Gastrocnemius medialis (tissue), 4 donors: ENCODE measurements at regions not wholly inside any gene's neighbourhood (a gene's known extent, or its start where the extent isn't known, plus 50 kb on each side); places are given as distances from the start of the nearest gene placed in this dataset.

Experiments
- ATAC-seq, 2 donors: fragments of 150-250 bp; one replicate each; pipeline ENCODE4 v1.9.1; 2016
- DNase-seq, 2 donors: peaks; one replicate each; pipeline ENCODE4 v3.0.0-alpha.2; 2019
- H3K27ac ChIP-seq, 4 donors: fragments of 200-600 bp; sonication (generic); 1 replicate in 1 of 4; 2 replicates in 3 of 4; pipeline ENCODE4 v1.5.1; 2016 to 2018; ENCODE audit warnings: mild to moderate bottlenecking in 2 of 4, moderate library complexity in 1 of 4
- H3K27me3 ChIP-seq, 3 donors: fragments of 200-600 bp; sonication (generic) in 2 of 3; 1 replicate in 1 of 3; 2 replicates in 2 of 3; pipeline versions ENCODE4 v1.5.1 to v1.6.0; 2016 to 2019; ENCODE audit warnings: mild to moderate bottlenecking in 1 of 3, moderate library complexity in 1 of 3
- H3K36me3 ChIP-seq, 2 donors: fragments of 200-600 bp; sonication (generic) in 1 of 2; one replicate each; pipeline ENCODE4 v1.5.1; 2017 to 2018
- H3K4me1 ChIP-seq, 2 donors: fragments of 200-600 bp; sonication (generic) in 1 of 2; one replicate each; pipeline ENCODE4 v1.5.1; 2016 to 2017; ENCODE audit warnings: mild to moderate bottlenecking in 2 of 2
- H3K4me3 ChIP-seq, 4 donors: fragments of 200-600 bp; sonication (generic) in 3 of 4; 1 replicate in 1 of 4; 2 replicates in 3 of 4; pipeline ENCODE4 v1.5.1; 2016 to 2019; ENCODE audit warnings: mild to moderate bottlenecking in 2 of 4
- H3K9me3 ChIP-seq, 3 donors: fragments of 200-600 bp; sonication (generic) in 2 of 3; 1 replicate in 1 of 3; 2 replicates in 2 of 3; pipeline ENCODE4 v1.5.1; 2016 to 2019
- POLR2A ChIP-seq, 2 donors: fragments of 450-650 bp; IDR thresholded peaks; one replicate each; pipeline ENCODE4 v1.6.1; 2017; ENCODE audit warnings: antibody characterized with exemption in 2 of 2, mild to moderate bottlenecking in 2 of 2, moderate library complexity in 2 of 2
- in situ Hi-C, 4 donors: fragments of 200-750 bp; cut with MboI; loops; one replicate each; pipeline versions ENCODE4 v1.15.0 to v1.8.0; 2017; ENCODE audit warnings: low sequenced_read_pairs in 4 of 4
- intact Hi-C: fragments of 100-400 bp; cut with DNase I; formaldehyde crosslinking; loops from one replicate; pipeline ENCODE4 v1.15.1; 2023; ENCODE audit warnings: low total_unique reads
- TF ChIP-seq, protein P1 (sequence below), 5 experiments: fragments of 450-650 bp in 3 of 5; fragments of 200-600 bp in 2 of 5; sonication (generic) in 2 of 5; IDR thresholded peaks in 4 of 5; conservative IDR thresholded peaks in 1 of 5; 1 replicate in 4 of 5; 2 replicates in 1 of 5; pipeline ENCODE4 v1.5.1; 2016 to 2019; ENCODE audit warnings: antibody characterized with exemption in 5 of 5, mild to moderate bottlenecking in 3 of 5, moderate library complexity in 3 of 5

DNA sequence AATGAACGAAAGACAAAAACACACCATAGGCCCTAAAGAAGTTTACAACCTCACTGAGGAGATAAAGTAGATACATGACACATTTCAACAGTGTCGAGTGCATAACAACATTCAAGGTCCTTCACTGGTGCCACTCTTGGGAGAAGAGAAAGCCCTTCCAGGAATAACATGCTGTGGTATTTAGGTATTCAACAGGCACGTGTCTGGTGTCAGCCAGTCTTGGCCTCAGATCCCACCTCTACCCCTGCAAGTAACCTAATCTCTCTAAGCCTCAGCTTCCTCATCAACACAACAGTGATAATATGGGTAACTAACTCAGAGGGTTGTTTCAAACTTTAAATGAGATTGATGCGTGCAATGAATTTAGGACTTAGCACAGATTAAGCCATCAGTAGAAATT, 235.0 kb upstream of the ZC3H12C start:
- DNase-seq (no peak), ATAC-seq (no peak)
- intact Hi-C loops: loop anchor here (10.0 kb wide), 1 partner anchor 77 kb away; no protein-coding TSS in a partner anchor
- in situ Hi-C loops: no loop called here
- Histone ChIP-seq H3K9me3 (no peaks in the 10 kb centered on the region), H3K27ac (no peak overlapping the region), H3K36me3 (no peaks in the 10 kb centered on the region), H3K4me3 (no peak overlapping the region), H3K27me3 (no peaks in the 10 kb centered on the region), H3K4me1 (no peaks in the 10 kb centered on the region)
- no peak for TF ChIP-seq POLR2A (IDR thresholded peaks at IDR 0.05)
- TF ChIP-seq, protein P1, sequence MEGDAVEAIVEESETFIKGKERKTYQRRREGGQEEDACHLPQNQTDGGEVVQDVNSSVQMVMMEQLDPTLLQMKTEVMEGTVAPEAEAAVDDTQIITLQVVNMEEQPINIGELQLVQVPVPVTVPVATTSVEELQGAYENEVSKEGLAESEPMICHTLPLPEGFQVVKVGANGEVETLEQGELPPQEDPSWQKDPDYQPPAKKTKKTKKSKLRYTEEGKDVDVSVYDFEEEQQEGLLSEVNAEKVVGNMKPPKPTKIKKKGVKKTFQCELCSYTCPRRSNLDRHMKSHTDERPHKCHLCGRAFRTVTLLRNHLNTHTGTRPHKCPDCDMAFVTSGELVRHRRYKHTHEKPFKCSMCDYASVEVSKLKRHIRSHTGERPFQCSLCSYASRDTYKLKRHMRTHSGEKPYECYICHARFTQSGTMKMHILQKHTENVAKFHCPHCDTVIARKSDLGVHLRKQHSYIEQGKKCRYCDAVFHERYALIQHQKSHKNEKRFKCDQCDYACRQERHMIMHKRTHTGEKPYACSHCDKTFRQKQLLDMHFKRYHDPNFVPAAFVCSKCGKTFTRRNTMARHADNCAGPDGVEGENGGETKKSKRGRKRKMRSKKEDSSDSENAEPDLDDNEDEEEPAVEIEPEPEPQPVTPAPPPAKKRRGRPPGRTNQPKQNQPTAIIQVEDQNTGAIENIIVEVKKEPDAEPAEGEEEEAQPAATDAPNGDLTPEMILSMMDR (IDR thresholded peaks at IDR 0.05 in 4 of 5, conservative IDR thresholded peaks at IDR 0.05 in 1 of 5): no peak

DNA sequence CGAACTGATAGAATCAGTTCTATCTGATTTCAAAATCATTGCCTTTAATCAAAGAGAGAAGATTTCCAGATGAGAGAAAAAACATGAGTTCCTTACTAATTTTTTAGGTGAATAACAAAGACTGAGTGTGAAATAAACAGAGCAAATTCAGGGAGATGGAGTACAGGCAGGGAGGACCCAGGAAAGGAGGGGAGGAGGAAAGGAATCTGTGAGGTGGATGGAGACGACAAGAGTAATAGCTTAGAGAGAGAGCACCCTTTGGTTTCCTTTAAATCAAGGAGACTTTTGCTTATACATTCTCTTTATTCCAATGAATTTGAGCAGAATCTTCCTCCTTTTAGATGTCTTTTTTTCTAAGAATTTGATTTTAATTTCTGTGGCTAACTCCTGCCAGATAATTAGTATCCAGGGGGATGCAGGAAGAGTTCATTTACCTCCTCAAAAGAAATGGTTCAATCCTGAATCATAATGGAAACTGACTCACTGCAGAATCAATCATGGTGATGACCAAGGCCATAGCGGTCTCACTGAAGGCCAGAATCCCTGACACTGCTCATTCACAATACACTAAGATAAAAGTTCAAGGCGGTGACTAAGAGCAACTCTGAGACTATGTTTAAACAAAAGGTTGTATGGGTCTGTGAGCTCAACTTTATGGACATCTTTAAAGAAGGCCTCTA, 234.0 kb upstream of the ZC3H12C start:
- no peak for TF ChIP-seq POLR2A (IDR thresholded peaks at IDR 0.05)
- TF ChIP-seq, protein P1 (IDR thresholded peaks at IDR 0.05 in 4 of 5, conservative IDR thresholded peaks at IDR 0.05 in 1 of 5): no peak
- ATAC-seq: no peak
- H3K4me1 ChIP-seq: no peaks in the 10 kb centered on the region
- in situ Hi-C loops (no loop called here), intact Hi-C loops (loop anchor here (10.0 kb wide), 1 partner anchor 76 kb away; no protein-coding TSS in a partner anchor)
- no peaks in the 10 kb centered on the region for H3K36me3 ChIP-seq
- no peak overlapping the region for H3K4me3 ChIP-seq
- no peak for DNase-seq
- H3K9me3 ChIP-seq: no peaks in the 10 kb centered on the region
- no peak overlapping the region for H3K27ac ChIP-seq
- H3K27me3 ChIP-seq: no peaks in the 10 kb centered on the region

DNA sequence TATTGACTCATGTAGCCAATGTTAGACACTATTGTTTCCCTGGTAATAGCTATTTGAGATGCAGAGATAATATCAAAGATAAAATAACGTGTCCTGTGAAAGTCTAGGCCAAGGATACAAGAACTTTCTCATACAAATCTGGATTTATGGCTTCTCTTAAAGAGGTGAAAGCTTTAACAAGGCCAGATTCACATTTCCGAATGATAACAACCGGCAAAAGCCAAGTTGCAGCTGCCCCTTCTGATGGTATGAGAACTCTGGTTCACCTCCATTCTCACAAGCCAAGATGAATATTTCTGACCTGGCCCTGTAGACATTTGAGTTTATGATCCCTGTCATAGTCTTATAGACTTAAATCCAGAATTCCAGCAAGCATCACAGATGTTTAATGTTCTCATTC, 230.4 kb upstream of the ZC3H12C start:
- in situ Hi-C loops (no loop called here), intact Hi-C loops (no loop called here)
- Histone ChIP-seq H3K9me3 (no peaks in the 10 kb centered on the region), H3K36me3 (no peaks in the 10 kb centered on the region), H3K4me3 (no peak overlapping the region), H3K4me1 (no peaks in the 10 kb centered on the region), H3K27me3 (no peaks in the 10 kb centered on the region), H3K27ac (no peak overlapping the region)
- DNase-seq: no peak
- no peak for ATAC-seq
- TF ChIP-seq POLR2A (IDR thresholded peaks at IDR 0.05): no peak
- TF ChIP-seq, protein P1 (IDR thresholded peaks at IDR 0.05 in 4 of 5, conservative IDR thresholded peaks at IDR 0.05 in 1 of 5): no peak

DNA sequence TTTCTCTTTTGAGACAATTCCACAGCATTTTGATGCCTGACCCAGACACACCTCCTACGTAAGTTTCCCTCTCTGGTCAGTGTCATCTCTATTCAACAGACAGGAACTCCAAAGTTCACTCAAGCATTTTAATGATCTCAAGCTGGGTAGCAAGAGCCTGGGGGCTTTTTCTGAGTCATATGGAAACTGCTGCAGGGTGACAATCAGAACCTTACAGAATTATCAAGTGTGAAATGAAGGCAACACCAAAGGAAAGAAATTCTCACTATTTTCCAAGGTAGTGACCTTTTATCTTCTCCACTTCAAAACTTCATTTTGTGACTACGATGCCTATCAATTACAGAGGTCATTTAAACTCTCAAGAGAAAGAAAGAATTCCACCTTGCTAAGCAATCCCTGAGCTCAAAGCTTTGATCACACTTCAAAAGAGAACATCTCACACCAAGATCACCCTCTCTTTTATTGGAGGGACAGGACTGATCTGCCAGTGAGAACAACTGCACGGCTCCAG, 229.0 kb upstream of the ZC3H12C start:
- DNase-seq: no peak
- no peak overlapping the region for H3K27ac ChIP-seq
- intact Hi-C loops (no loop called here), in situ Hi-C loops (no loop called here)
- H3K4me1 ChIP-seq: no peaks in the 10 kb centered on the region
- H3K36me3 ChIP-seq: no peaks in the 10 kb centered on the region
- no peak for TF ChIP-seq POLR2A (IDR thresholded peaks at IDR 0.05)
- TF ChIP-seq, protein P1 (IDR thresholded peaks at IDR 0.05 in 4 of 5, conservative IDR thresholded peaks at IDR 0.05 in 1 of 5): no peak
- no peaks in the 10 kb centered on the region for H3K9me3 ChIP-seq
- no peak for ATAC-seq
- H3K27me3 ChIP-seq: no peaks in the 10 kb centered on the region
- H3K4me3 ChIP-seq: no peak overlapping the region
